Parathyroid adenoma (tissue), 2 donors: ENCODE measurements at regions not wholly inside any gene's neighbourhood (a gene's known extent, or its start where the extent isn't known, plus 50 kb on each side); places are given as distances from the start of the nearest gene placed in this dataset.

Experiments
- H2AFZ ChIP-seq: fragments of 300-600 bp; sonication (generic); one replicate; pipeline ENCODE4 v1.7.0; 2017; ENCODE audit warnings: antibody characterized with exemption, mild to moderate bottlenecking
- H3K27ac ChIP-seq: fragments of 300-600 bp; sonication (generic); one replicate; pipeline ENCODE4 v1.7.0; 2017
- H3K27me3 ChIP-seq: fragments of 300-600 bp; sonication (generic); one replicate; pipeline ENCODE4 v1.7.0; 2017; ENCODE audit warnings: low read length; ENCODE audit not compliant: control insufficient read depth, insufficient read depth
- H3K36me3 ChIP-seq: fragments of 300-600 bp; sonication (generic); one replicate; pipeline ENCODE4 v1.7.0; 2017; ENCODE audit warnings: low read length; ENCODE audit not compliant: control insufficient read depth, insufficient read depth
- H3K4me1 ChIP-seq: fragments of 300-600 bp; sonication (generic); one replicate; pipeline ENCODE4 v1.7.0; 2017; ENCODE audit warnings: control low read depth
- H3K4me2 ChIP-seq: fragments of 300-600 bp; sonication (generic); one replicate; pipeline ENCODE4 v1.7.0; 2017; ENCODE audit warnings: low read length
- H3K4me3 ChIP-seq: fragments of 300-600 bp; sonication (generic); one replicate; pipeline ENCODE4 v1.7.0; 2017; ENCODE audit warnings: low read depth, low read length
- H3K79me2 ChIP-seq: fragments of 300-600 bp; sonication (generic); one replicate; pipeline ENCODE4 v1.7.0; 2017; ENCODE audit warnings: control low read depth
- H3K9ac ChIP-seq: fragments of 300-600 bp; sonication (generic); one replicate; pipeline ENCODE4 v1.7.0; 2017; ENCODE audit warnings: mild to moderate bottlenecking
- H3K9me3 ChIP-seq: fragments of 300-600 bp; sonication (generic); one replicate; pipeline ENCODE4 v1.7.0; 2017; ENCODE audit warnings: low read length; ENCODE audit not compliant: control insufficient read depth
- TF ChIP-seq, protein P1 (sequence below): fragments of 300-600 bp; sonication (generic); IDR thresholded peaks from one replicate; pipeline ENCODE4 v1.7.0; 2017; ENCODE audit warnings: antibody characterized with exemption, mild to moderate bottlenecking
- donor health status: primary hyperparathyroidism.

GRCh38 chr4:53802500-53802899 is 211.2 kb upstream of the LNX1 start:
- H3K9me3 ChIP-seq, result no peaks in the 10 kb centered on the region
- no peak overlapping the region for H2AFZ ChIP-seq
- H3K9ac ChIP-seq, result no peak overlapping the region
- H3K4me2 ChIP-seq, result no peak overlapping the region
- no peak overlapping the region for H3K27ac ChIP-seq
- no peak overlapping the region for H3K4me3 ChIP-seq
- TF ChIP-seq, protein P1, sequence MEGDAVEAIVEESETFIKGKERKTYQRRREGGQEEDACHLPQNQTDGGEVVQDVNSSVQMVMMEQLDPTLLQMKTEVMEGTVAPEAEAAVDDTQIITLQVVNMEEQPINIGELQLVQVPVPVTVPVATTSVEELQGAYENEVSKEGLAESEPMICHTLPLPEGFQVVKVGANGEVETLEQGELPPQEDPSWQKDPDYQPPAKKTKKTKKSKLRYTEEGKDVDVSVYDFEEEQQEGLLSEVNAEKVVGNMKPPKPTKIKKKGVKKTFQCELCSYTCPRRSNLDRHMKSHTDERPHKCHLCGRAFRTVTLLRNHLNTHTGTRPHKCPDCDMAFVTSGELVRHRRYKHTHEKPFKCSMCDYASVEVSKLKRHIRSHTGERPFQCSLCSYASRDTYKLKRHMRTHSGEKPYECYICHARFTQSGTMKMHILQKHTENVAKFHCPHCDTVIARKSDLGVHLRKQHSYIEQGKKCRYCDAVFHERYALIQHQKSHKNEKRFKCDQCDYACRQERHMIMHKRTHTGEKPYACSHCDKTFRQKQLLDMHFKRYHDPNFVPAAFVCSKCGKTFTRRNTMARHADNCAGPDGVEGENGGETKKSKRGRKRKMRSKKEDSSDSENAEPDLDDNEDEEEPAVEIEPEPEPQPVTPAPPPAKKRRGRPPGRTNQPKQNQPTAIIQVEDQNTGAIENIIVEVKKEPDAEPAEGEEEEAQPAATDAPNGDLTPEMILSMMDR, result no peak
- no peaks in the 10 kb centered on the region for H3K4me1 ChIP-seq
- no peaks in the 10 kb centered on the region for H3K79me2 ChIP-seq
- no peaks in the 10 kb centered on the region for H3K27me3 ChIP-seq
- no peaks in the 10 kb centered on the region for H3K36me3 ChIP-seq

DNA sequence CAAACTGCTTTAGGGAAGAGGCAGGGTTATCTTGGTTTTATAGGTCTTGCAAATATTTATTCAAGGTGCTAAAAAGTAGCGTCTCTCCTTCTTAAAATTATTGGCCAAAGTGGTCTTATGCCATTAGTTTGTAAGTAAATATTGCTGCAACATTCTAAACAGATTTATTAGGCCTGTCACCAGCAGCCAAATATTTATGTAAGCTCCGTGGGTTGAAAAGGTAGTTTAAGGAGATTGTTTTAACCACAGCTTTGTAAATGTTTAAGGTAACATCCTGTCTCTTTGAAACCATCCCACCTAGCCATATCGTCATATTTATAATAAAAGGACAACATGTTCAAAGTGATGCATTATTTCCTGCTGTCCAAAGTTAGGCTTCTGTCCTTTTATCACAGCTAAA is 210.1 kb upstream of the LNX1 start:
- TF ChIP-seq, protein P1, result no peak
- H3K27ac ChIP-seq, result no peak overlapping the region
- no peaks in the 10 kb centered on the region for H3K9me3 ChIP-seq
- no peaks in the 10 kb centered on the region for H3K79me2 ChIP-seq
- H3K27me3 ChIP-seq, result no peaks in the 10 kb centered on the region
- H3K4me1 ChIP-seq, result no peaks in the 10 kb centered on the region
- H3K4me2 ChIP-seq, result no peak overlapping the region
- H3K9ac ChIP-seq, result no peak overlapping the region
- H2AFZ ChIP-seq, result no peak overlapping the region
- no peak overlapping the region for H3K4me3 ChIP-seq
- H3K36me3 ChIP-seq, result no peaks in the 10 kb centered on the region

DNA sequence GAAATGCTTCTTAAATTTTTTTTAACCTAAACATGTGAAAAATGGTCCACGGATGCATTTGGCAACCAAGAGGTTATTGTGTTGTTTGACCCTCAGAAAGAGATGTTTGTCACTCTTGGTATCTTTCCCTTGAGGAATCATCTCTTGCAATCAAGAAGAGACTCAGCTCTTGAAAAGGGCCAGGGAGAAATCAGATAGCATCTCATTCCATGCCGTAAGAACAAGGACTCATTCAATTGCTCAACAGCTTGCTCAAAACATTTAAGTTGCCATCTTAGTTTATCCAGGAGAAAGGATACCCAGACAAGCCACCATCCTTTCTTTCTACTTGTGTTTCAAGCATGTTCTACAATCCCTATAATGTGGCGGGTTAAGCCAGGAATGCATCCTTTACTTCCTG is 209.5 kb upstream of the LNX1 start:
- Histone ChIP-seq H3K79me2 (no peaks in the 10 kb centered on the region), H3K4me1 (no peaks in the 10 kb centered on the region), H3K4me2 (no peak overlapping the region), H2AFZ (no peak overlapping the region), H3K36me3 (no peaks in the 10 kb centered on the region), H3K9ac (no peak overlapping the region), H3K4me3 (no peak overlapping the region), H3K27me3 (no peaks in the 10 kb centered on the region), H3K9me3 (no peaks in the 10 kb centered on the region), H3K27ac (no peak overlapping the region)
- TF ChIP-seq, protein P1, result no peak

- TF ChIP-seq, protein P1, result no peak
- Histone ChIP-seq H3K9ac (no peak overlapping the region), H3K79me2 (no peaks in the 10 kb centered on the region), H3K4me2 (no peak overlapping the region), H3K27ac (no peak overlapping the region), H3K27me3 (no peaks in the 10 kb centered on the region), H3K4me3 (no peak overlapping the region), H2AFZ (no peak overlapping the region), H3K36me3 (no peaks in the 10 kb centered on the region), H3K4me1 (no peaks in the 10 kb centered on the region), H3K9me3 (no peaks in the 10 kb centered on the region)
Observed at GRCh38 chr4:53793096-53793495, 201.8 kb upstream of the LNX1 start.

DNA sequence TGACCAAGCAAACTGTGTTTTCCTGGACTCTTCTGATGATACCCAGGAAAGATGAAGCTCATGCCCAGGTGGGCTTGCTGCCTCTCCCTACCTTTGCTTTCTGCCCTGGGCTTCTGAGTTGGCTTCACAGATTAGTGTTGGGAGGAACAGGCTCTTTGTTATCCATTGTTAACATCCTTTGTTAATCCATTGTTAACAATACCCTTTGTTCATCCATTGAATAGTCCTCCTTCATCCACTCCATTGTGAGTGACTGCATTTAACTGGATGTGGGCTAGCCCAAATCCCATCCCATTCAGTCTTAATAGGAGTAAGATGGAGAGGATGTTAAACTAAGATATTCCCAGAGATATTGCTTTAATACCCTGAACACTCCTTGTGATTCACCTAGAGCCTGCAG is 199.0 kb upstream of the LNX1 start:
- H3K4me1 ChIP-seq, result no peaks in the 10 kb centered on the region
- no peak overlapping the region for H3K4me3 ChIP-seq
- H3K27ac ChIP-seq, result no peak overlapping the region
- no peaks in the 10 kb centered on the region for H3K27me3 ChIP-seq
- no peak overlapping the region for H3K4me2 ChIP-seq
- no peak overlapping the region for H3K9ac ChIP-seq
- H3K9me3 ChIP-seq, result no peaks in the 10 kb centered on the region
- no peaks in the 10 kb centered on the region for H3K79me2 ChIP-seq
- H2AFZ ChIP-seq, result no peak overlapping the region
- H3K36me3 ChIP-seq, result no peaks in the 10 kb centered on the region
- TF ChIP-seq, protein P1, result no peak
